SK-N-MC (cell line): ENCODE measurements at regions not wholly inside any gene's neighbourhood (a gene's known extent, or its start where the extent isn't known, plus 50 kb on each side); places are given as distances from the start of the nearest gene placed in this dataset.

Experiments
- EZH2 ChIP-seq: fragments of 200-600 bp; sonication (generic); IDR thresholded peaks from one replicate; pipeline ENCODE4 v1.6.1; 2017; ENCODE audit warnings: antibody characterized with exemption
- POLR2AphosphoS5 ChIP-seq: IDR thresholded peaks from 2 replicates; pipeline ENCODE4 v1.6.1; 2012; ENCODE audit warnings: mild to moderate bottlenecking, low read depth, low read length, borderline replicate concordance

DNA sequence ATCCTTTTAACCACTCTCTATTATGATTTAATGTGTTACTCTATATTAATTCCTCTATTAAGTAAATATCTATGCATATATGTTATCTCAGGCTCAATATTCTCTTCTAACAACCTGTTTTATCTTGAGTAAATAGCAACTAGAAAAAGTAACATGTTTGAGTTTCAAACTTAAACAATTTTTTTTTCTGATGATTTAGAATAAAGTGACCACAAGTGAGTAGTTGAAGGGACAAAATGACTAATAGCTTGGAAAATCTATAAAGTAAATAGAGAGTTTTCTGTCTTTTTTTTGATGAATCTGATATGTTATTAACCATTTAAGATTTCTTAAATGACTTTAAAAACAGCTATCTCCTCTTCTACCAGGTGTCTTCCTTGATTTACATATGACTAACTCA, 483.8 kb downstream of the TFEC start:
- TF ChIP-seq POLR2AphosphoS5, result no peak
- no peak for TF ChIP-seq EZH2
